Duodenal mucosa (tissue), 2 donors: ENCODE measurements at regions not wholly inside any gene's neighbourhood (a gene's known extent, or its start where the extent isn't known, plus 50 kb on each side); places are given as distances from the start of the nearest gene placed in this dataset.
A peak's percentile ranks its signal among the peaks of the same experiment; 100 is the strongest.
"Not testable (repeated sequence)": the region's sequence is repeated elsewhere in the genome, so short reads cannot be mapped to it uniquely, and the experiment has no call there.

Experiments used
- H3K27ac ChIP-seq: one replicate; pipeline ENCODE4 v1.7.0; 2013; ENCODE audit warnings: low read depth, low read length
- H3K27me3 ChIP-seq, 2 donors: one replicate each; pipeline ENCODE4 v1.7.0; 2013; ENCODE audit warnings: low read length in 2 of 2, control low read depth in 1 of 2; ENCODE audit not compliant: insufficient read depth in 2 of 2, control insufficient read depth in 1 of 2
- H3K36me3 ChIP-seq, 2 donors: one replicate each; pipeline ENCODE4 v1.7.0; 2013; ENCODE audit warnings: low read length in 2 of 2, control low read depth in 1 of 2; ENCODE audit not compliant: insufficient read depth in 2 of 2, control insufficient read depth in 1 of 2
- H3K4me1 ChIP-seq, 2 donors: one replicate each; pipeline ENCODE4 v1.7.0; 2013; ENCODE audit warnings: low read length in 2 of 2, control low read depth in 1 of 2; ENCODE audit not compliant: insufficient read depth in 2 of 2, control insufficient read depth in 1 of 2
- H3K4me3 ChIP-seq, 2 donors: one replicate each; pipeline ENCODE4 v1.7.0; 2013; ENCODE audit warnings: low read length in 2 of 2, low read depth in 1 of 2
- H3K9ac ChIP-seq, 2 donors: one replicate each; pipeline ENCODE4 v1.7.0; 2013; ENCODE audit warnings: low read length in 2 of 2, low read depth in 1 of 2
- H3K9me3 ChIP-seq, 2 donors: one replicate each; pipeline ENCODE4 v1.7.0; 2013; ENCODE audit warnings: low read length in 2 of 2, control low read depth in 1 of 2; ENCODE audit not compliant: control insufficient read depth in 1 of 2

GRCh38 chr10:26952094-26952493, 91.3 kb upstream of the ABI1 start:
- no peak overlapping the region for H3K9ac ChIP-seq
- H3K4me1 ChIP-seq = no peaks in the 10 kb centered on the region
- no peaks in the 10 kb centered on the region for H3K36me3 ChIP-seq
- H3K9me3 ChIP-seq = no peaks in the 10 kb centered on the region
- H3K27ac ChIP-seq = no peak overlapping the region
- H3K27me3 ChIP-seq = no peaks in the 10 kb centered on the region
- H3K4me3 ChIP-seq = no peak overlapping the region

GRCh38 chr10:26951650-26952049, 90.9 kb upstream of the ABI1 start:
- no peaks in the 10 kb centered on the region for H3K27me3 ChIP-seq
- no peak overlapping the region for H3K27ac ChIP-seq
- no peaks in the 10 kb centered on the region for H3K36me3 ChIP-seq
- H3K4me1 ChIP-seq = no peaks in the 10 kb centered on the region
- no peaks in the 10 kb centered on the region for H3K9me3 ChIP-seq
- no peak overlapping the region for H3K9ac ChIP-seq
- no peak overlapping the region for H3K4me3 ChIP-seq

GRCh38 chr10:26950934-26951333, 90.2 kb upstream of the ABI1 start:
- no peak overlapping the region for H3K27ac ChIP-seq
- H3K27me3 ChIP-seq = no peaks in the 10 kb centered on the region
- no peaks in the 10 kb centered on the region for H3K36me3 ChIP-seq
- no peaks in the 10 kb centered on the region for H3K4me1 ChIP-seq
- no peak overlapping the region for H3K4me3 ChIP-seq
- no peaks in the 10 kb centered on the region for H3K9me3 ChIP-seq
- no peak overlapping the region for H3K9ac ChIP-seq

- H3K36me3 ChIP-seq = no peaks in the 10 kb centered on the region
- no peaks in the 10 kb centered on the region for H3K9me3 ChIP-seq
- no peak overlapping the region for H3K27ac ChIP-seq
- no peak overlapping the region for H3K9ac ChIP-seq
- H3K27me3 ChIP-seq = no peaks in the 10 kb centered on the region
- peak overlapping the region in 1 of 2 donors; percentile 16 for H3K4me3 ChIP-seq
- H3K4me1 ChIP-seq = no peaks in the 10 kb centered on the region
Observed at GRCh38 chr10:26946102-26946811, 85.5 kb upstream of the ABI1 start.

GRCh38 chr10:26944261-26944882, 83.6 kb upstream of the ABI1 start:
- Histone ChIP-seq H3K9me3 (no peaks in the 10 kb centered on the region), H3K27ac (no peak overlapping the region), H3K9ac (no peak overlapping the region), H3K36me3 (no peaks in the 10 kb centered on the region), H3K4me3 (no peak overlapping the region), H3K4me1 (no peaks in the 10 kb centered on the region), H3K27me3 (no peaks in the 10 kb centered on the region)

GRCh38 chr10:26939962-26940354, 79.2 kb upstream of the ABI1 start:
- Histone ChIP-seq H3K9me3 (no peaks in the 10 kb centered on the region), H3K4me3 (no peak overlapping the region), H3K27me3 (no peaks in the 10 kb centered on the region), H3K27ac (no peak overlapping the region), H3K4me1 (no peaks in the 10 kb centered on the region), H3K9ac (no peak overlapping the region), H3K36me3 (no peaks in the 10 kb centered on the region)

GRCh38 chr10:26939290-26939961, 78.7 kb upstream of the ABI1 start:
- Histone ChIP-seq H3K9ac (no peak overlapping the region), H3K4me3 (no peak overlapping the region), H3K4me1 (no peaks in the 10 kb centered on the region), H3K27me3 (no peaks in the 10 kb centered on the region), H3K9me3 (no peaks in the 10 kb centered on the region), H3K36me3 (no peaks in the 10 kb centered on the region), H3K27ac (no peak overlapping the region)

GRCh38 chr10:26938578-26938977, 77.8 kb upstream of the ABI1 start:
- no peaks in the 10 kb centered on the region for H3K9me3 ChIP-seq

GRCh38 chr10:26937371-26937770, 76.6 kb upstream of the ABI1 start:
- H3K27me3 ChIP-seq = no peaks in the 10 kb centered on the region
- H3K9me3 ChIP-seq = no peaks in the 10 kb centered on the region
- H3K4me3 ChIP-seq = no peak overlapping the region
- no peaks in the 10 kb centered on the region for H3K4me1 ChIP-seq
- H3K36me3 ChIP-seq = no peaks in the 10 kb centered on the region
- H3K9ac ChIP-seq = no peak overlapping the region
- no peak overlapping the region for H3K27ac ChIP-seq

More at GRCh38 chr10:26938578-26938977, 77.8 kb upstream of the ABI1 start:
- no peak overlapping the region for H3K27ac ChIP-seq
- H3K9ac ChIP-seq = no peak overlapping the region
- no peaks in the 10 kb centered on the region for H3K27me3 ChIP-seq
- no peaks in the 10 kb centered on the region for H3K36me3 ChIP-seq
- H3K4me3 ChIP-seq = no peak overlapping the region
- H3K4me1 ChIP-seq = no peaks in the 10 kb centered on the region

GRCh38 chr10:26934190-26934589, 73.4 kb upstream of the ABI1 start:
- H3K4me1 ChIP-seq, H3K27ac ChIP-seq, H3K9ac ChIP-seq, H3K36me3 ChIP-seq, H3K27me3 ChIP-seq, H3K4me3 ChIP-seq, H3K9me3 ChIP-seq: not testable (repeated sequence)
